ENCODE measurements at regions not wholly inside any gene's neighbourhood (a gene's known extent, or its start where the extent isn't known, plus 50 kb on each side); places are given as distances from the start of the nearest gene placed in this dataset.
A peak's percentile ranks its signal among the peaks of the same experiment; 100 is the strongest.

DNA sequence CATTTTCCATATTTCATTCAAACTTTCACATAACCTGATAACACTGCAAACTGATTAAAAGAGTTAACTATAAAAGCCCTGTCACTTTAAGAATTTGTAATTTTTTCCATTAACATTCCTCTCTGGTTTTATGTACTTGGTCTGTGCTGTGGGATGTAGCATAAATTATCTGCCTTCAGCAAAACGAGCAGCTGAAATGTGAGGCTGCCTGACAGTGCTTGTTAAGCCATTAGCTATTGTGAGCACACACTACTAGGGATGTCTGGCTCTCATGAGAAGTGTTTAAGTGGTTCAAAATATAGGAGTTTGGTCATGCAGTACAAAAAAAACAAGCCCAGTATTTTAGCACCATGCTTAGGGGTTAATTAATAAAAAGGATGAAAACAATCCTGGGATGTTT, 63.0 kb downstream of the HOXA1 start:
- Histone ChIP-seq H3K4me3 (no peak overlapping the region), H3K27me3 (replicated peaks; ENCODE audit: insufficient read depth) (no peaks in the 10 kb centered on the region), H3K27ac (peak overlapping the region in 1 of 2 donors; percentile 48), H3K36me3 (no peaks in the 10 kb centered on the region), H3K4me1 (ENCODE audit: control insufficient read depth in 1 of 2, low read depth in 2 of 2) (peaks cover 0 to 27% of the 10 kb centered on the region in 2 donors), H3K9me3 (no peaks in the 10 kb centered on the region)
- ATAC-seq (ENCODE audit: insufficient number of reproducible peaks, low FRiP score, low read depth) = no peak
- TF ChIP-seq, protein P1, sequence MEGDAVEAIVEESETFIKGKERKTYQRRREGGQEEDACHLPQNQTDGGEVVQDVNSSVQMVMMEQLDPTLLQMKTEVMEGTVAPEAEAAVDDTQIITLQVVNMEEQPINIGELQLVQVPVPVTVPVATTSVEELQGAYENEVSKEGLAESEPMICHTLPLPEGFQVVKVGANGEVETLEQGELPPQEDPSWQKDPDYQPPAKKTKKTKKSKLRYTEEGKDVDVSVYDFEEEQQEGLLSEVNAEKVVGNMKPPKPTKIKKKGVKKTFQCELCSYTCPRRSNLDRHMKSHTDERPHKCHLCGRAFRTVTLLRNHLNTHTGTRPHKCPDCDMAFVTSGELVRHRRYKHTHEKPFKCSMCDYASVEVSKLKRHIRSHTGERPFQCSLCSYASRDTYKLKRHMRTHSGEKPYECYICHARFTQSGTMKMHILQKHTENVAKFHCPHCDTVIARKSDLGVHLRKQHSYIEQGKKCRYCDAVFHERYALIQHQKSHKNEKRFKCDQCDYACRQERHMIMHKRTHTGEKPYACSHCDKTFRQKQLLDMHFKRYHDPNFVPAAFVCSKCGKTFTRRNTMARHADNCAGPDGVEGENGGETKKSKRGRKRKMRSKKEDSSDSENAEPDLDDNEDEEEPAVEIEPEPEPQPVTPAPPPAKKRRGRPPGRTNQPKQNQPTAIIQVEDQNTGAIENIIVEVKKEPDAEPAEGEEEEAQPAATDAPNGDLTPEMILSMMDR (IDR thresholded peaks at IDR 0.05) = no peak
- DNase-seq (ENCODE audit: low spot score) = no peak

DNA sequence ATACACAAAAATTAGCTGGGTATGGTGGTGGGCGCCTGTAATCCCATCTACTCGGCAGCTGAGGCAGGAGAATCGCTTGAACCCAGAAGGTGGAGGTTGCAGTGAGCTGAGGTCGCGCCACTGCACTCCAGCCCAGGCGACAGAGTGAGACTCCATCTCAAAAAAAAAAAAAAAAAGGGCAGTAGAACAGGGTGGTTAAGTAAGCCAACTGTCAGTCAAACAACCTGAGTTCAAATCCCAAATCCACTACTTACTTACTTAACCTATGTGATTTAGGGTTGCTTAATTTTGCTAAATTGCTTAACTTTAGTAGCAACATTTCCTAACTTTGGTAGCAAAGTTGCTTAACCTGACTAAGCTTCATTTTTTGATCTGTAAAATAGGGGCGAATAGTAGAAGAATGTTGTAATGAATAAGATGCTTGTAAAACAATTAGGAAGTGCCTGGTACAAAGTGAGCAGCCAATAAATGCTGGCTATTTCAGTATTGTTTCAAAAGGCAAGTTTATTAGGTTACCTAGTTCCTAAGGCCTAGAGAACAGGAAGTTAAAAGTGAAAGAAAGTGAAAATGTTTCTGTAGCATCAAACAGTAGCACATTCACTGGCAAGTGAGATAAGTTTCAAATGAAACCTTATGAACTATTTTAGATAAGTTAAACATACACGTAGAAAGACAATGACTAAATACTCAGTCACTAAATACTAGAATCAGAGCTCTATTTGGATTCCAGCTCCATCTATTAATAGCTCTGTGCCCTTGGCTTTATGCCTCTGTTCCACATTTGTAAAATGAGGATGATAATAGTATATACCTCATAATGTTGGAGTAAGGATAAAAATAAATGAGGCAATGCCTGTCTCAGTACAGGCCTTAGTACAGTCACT, 64.3 kb downstream of the HOXA1 start:
- Histone ChIP-seq H3K9me3 (no peaks in the 10 kb centered on the region), H3K4me1 (ENCODE audit: control insufficient read depth in 1 of 2, low read depth in 2 of 2) (peaks cover 0 to 27% of the 10 kb centered on the region in 2 donors), H3K4me3 (peak overlapping the region; percentile 5), H3K27ac (peak overlapping the region; percentile 48 to 60), H3K36me3 (no peaks in the 10 kb centered on the region), H3K27me3 (replicated peaks; ENCODE audit: insufficient read depth) (no peaks in the 10 kb centered on the region)
- peak; percentile 53 for ATAC-seq (ENCODE audit: insufficient number of reproducible peaks, low FRiP score, low read depth)
- no peak for DNase-seq (ENCODE audit: low spot score)
- TF ChIP-seq, protein P1 (IDR thresholded peaks at IDR 0.05) = no peak

DNA sequence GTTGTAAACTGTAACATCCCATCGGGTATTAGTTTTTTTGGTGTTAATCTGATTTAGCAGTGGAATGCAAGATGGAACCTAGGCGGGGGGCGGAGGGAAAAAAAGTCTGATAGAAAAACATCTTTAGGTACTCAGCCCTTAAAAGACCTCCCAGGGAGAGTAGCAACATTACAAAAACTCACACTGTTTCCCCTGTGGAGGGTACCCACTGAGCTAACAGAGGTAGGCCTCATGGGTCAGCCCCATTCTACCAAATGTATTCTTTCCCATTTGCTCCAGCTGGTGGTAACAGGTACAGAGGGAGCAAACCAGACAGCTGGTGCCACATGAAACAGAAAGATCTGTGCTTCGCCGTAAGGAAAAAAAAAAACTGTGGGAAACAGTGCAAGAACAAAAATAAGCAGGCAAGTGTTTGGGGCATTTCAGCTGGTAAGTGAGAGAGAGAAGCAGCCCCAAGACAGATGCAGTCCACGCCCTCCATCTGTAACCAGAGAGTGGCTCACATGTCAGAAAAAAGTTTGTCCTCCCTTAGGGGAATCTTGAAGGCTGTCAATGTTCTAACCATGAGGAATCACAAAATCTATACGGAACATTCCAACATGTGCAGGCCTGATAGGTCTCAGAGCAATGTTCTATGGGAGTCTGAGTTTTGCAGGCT, 65.3 kb downstream of the HOXA1 start:
- H3K9me3 ChIP-seq = no peaks in the 10 kb centered on the region
- H3K4me3 ChIP-seq = no peak overlapping the region
- ATAC-seq (ENCODE audit: insufficient number of reproducible peaks, low FRiP score, low read depth) (no peak), DNase-seq (ENCODE audit: low spot score) (no peak)
- TF ChIP-seq, protein P1 (IDR thresholded peaks at IDR 0.05) = no peak
- H3K36me3 ChIP-seq = no peaks in the 10 kb centered on the region
- H3K27me3 ChIP-seq (replicated peaks; ENCODE audit: insufficient read depth) = no peaks in the 10 kb centered on the region
- H3K4me1 ChIP-seq (ENCODE audit: control insufficient read depth in 1 of 2, low read depth in 2 of 2) = peaks cover 0 to 27% of the 10 kb centered on the region in 2 donors
- no peak overlapping the region for H3K27ac ChIP-seq

DNA sequence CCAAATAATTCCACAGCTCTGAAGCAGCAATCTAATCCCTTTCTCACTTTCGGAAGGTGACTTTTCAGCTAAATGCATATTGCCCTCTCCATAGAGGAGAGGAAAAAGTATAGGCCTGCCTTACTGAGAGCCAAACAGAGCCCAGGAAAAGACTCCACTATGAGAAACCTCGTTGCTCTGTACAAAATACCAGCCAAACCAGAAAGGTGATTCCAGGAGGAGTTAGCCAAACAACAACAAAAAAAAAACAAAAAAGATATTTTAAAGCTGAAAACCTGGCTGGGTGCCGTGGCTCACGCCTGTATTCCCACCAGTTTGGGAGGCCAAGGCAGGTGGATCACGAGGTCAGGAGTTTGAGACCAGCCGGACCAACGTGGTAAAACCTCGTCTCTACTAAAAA, 70.5 kb downstream of the HOXA1 start:
- no peaks in the 10 kb centered on the region for H3K36me3 ChIP-seq
- TF ChIP-seq, protein P1 (IDR thresholded peaks at IDR 0.05) = no peak
- no peaks in the 10 kb centered on the region for H3K4me1 ChIP-seq (ENCODE audit: control insufficient read depth in 1 of 2, low read depth in 2 of 2)
- no peaks in the 10 kb centered on the region for H3K27me3 ChIP-seq (replicated peaks; ENCODE audit: insufficient read depth)
- DNase-seq (ENCODE audit: low spot score) (no peak), ATAC-seq (ENCODE audit: insufficient number of reproducible peaks, low FRiP score, low read depth) (no peak)
- H3K27ac ChIP-seq = no peak overlapping the region
- no peak overlapping the region for H3K4me3 ChIP-seq
- H3K9me3 ChIP-seq = no peaks in the 10 kb centered on the region

DNA sequence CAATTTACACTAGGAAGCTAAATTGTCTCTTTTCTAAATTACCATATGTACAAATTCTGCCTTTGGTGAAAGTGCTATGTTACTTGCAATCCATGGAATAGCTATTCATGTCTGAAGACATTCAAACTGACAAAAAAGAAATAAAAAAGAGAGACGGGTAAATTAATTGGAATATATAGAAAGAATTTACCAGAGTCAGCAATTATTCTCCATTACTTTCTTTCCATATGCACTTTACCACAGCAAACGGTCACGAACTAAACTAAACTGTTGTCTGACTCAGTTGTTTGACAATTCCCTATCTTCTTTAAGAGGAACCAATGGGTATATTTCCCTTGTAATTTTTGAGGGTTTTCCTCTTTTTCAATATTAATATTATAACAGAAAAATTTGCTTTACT, 85.7 kb downstream of the HOXA1 start:
- H3K9me3 ChIP-seq = peaks cover 18% of the 10 kb centered on the region
- no peak for DNase-seq (ENCODE audit: low spot score)
- H3K4me1 ChIP-seq (ENCODE audit: control insufficient read depth in 1 of 2, low read depth in 2 of 2) = no peaks in the 10 kb centered on the region
- no peaks in the 10 kb centered on the region for H3K36me3 ChIP-seq
- H3K27me3 ChIP-seq (replicated peaks; ENCODE audit: insufficient read depth) = no peaks in the 10 kb centered on the region
- H3K27ac ChIP-seq = no peak overlapping the region
- TF ChIP-seq, protein P1 (IDR thresholded peaks at IDR 0.05) = no peak
- ATAC-seq (ENCODE audit: insufficient number of reproducible peaks, low FRiP score, low read depth) = no peak
- H3K4me3 ChIP-seq = no peak overlapping the region
